Lung (tissue), 11 donors: ENCODE measurements at regions not wholly inside any gene's neighbourhood (a gene's known extent, or its start where the extent isn't known, plus 50 kb on each side); places are given as distances from the start of the nearest gene placed in this dataset.

Source experiments
- ATAC-seq: fragments of 200-7000 bp; cut with Tn5 transposase; one replicate; pipeline ENCODE4 v1.9.1; 2020; ENCODE audit warnings: moderate number of reproducible peaks; ENCODE audit not compliant: insufficient read depth, low FRiP score
- DNase-seq, 3 donors: peaks; one replicate each; pipeline ENCODE4 v3.0.0-alpha.2; 2013 to 2017
- H3K27ac ChIP-seq, 2 donors: one replicate each; pipeline ENCODE4 v1.5.1; 2013; ENCODE audit warnings: mild to moderate bottlenecking in 2 of 2, moderate library complexity in 2 of 2, control low read depth in 1 of 2, inconsistent platforms in 1 of 2, low read depth in 1 of 2, low read length in 1 of 2
- H3K27me3 ChIP-seq, 3 donors: one replicate each; pipeline ENCODE4 v1.5.1; 2013; ENCODE audit warnings: low read length in 2 of 3; ENCODE audit not compliant: control insufficient read depth in 3 of 3, insufficient read depth in 3 of 3
- H3K36me3 ChIP-seq, 4 donors: one replicate each; pipeline ENCODE4 v1.5.1; 2013; ENCODE audit warnings: low read length in 4 of 4, mild to moderate bottlenecking in 1 of 4, moderate library complexity in 1 of 4; ENCODE audit not compliant: control insufficient read depth in 4 of 4, insufficient read depth in 4 of 4
- H3K4me1 ChIP-seq, 5 donors: one replicate each; pipeline ENCODE4 v1.5.1; 2013; ENCODE audit warnings: low read length in 5 of 5, mild to moderate bottlenecking in 2 of 5, moderate library complexity in 1 of 5; ENCODE audit not compliant: control insufficient read depth in 5 of 5, insufficient read depth in 5 of 5
- H3K4me3 ChIP-seq: one replicate; pipeline ENCODE4 v1.5.1; 2013; ENCODE audit warnings: mild to moderate bottlenecking, control low read depth, moderate library complexity
- H3K9ac ChIP-seq, 2 donors: one replicate each; pipeline ENCODE4 v1.5.1; 2013; ENCODE audit warnings: low read length in 2 of 2, control low read depth in 1 of 2; ENCODE audit not compliant: insufficient read depth in 1 of 2
- H3K9me3 ChIP-seq, 4 donors: one replicate each; pipeline ENCODE4 v1.5.1; 2013; ENCODE audit warnings: low read length in 3 of 4, mild to moderate bottlenecking in 1 of 4, moderate library complexity in 1 of 4; ENCODE audit not compliant: control insufficient read depth in 4 of 4, insufficient read depth in 3 of 4
- WGBS, 2 donors: extraction: QIAGEN DNeasy Blood & Tissue Kit; methylation state at CpG; one replicate each; pipeline ENCODE4 v1.1.7; 2013; 5-methylcytosine and 5-hydroxymethylcytosine counted together
- TF ChIP-seq, protein P1 (sequence below): IDR thresholded peaks from 2 replicates; pipeline ENCODE4 v1.5.1; 2012; ENCODE audit warnings: mild to moderate bottlenecking; ENCODE audit errors: control extremely low read depth, extremely low read depth
- donor health status: control.
- donor health status: control.
- donor health status: Bipolar disorder and iron deficiency.
- donor health status: healthy.
- donor health status: DM: yes; HTN: yes; CAD: no.

GRCh38 chr1:87935130-87935529, 606.5 kb downstream of the LMO4 start:
- peaks cover 0 to 26% (median under 1%) of the 10 kb centered on the region in 5 donors for H3K4me1 ChIP-seq
- 82 to 86% methylated on average over 2 of the region's 2 CpGs for WGBS, 2 donors
- H3K36me3 ChIP-seq = no peaks in the 10 kb centered on the region
- peaks cover 0 to 4% (median 2%) of the 10 kb centered on the region in 4 donors for H3K9me3 ChIP-seq
- no peak overlapping the region for H3K27ac ChIP-seq
- ATAC-seq (no peak), DNase-seq (no peak)
- no peak overlapping the region for H3K9ac ChIP-seq
- H3K4me3 ChIP-seq = no peak overlapping the region
- TF ChIP-seq, protein P1, sequence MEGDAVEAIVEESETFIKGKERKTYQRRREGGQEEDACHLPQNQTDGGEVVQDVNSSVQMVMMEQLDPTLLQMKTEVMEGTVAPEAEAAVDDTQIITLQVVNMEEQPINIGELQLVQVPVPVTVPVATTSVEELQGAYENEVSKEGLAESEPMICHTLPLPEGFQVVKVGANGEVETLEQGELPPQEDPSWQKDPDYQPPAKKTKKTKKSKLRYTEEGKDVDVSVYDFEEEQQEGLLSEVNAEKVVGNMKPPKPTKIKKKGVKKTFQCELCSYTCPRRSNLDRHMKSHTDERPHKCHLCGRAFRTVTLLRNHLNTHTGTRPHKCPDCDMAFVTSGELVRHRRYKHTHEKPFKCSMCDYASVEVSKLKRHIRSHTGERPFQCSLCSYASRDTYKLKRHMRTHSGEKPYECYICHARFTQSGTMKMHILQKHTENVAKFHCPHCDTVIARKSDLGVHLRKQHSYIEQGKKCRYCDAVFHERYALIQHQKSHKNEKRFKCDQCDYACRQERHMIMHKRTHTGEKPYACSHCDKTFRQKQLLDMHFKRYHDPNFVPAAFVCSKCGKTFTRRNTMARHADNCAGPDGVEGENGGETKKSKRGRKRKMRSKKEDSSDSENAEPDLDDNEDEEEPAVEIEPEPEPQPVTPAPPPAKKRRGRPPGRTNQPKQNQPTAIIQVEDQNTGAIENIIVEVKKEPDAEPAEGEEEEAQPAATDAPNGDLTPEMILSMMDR = no peak
- H3K27me3 ChIP-seq = no peaks in the 10 kb centered on the region

GRCh38 chr1:87937831-87938395, 609.2 kb downstream of the LMO4 start:
- no peak for ATAC-seq
- H3K4me1 ChIP-seq = peaks cover 0 to 44% (median 10%) of the 10 kb centered on the region in 5 donors
- no peaks in the 10 kb centered on the region for H3K36me3 ChIP-seq
- 77 to 80% methylated on average over 3 of the region's 3 CpGs for WGBS, 2 donors
- peak in 2 of 3 donors; percentile 65 to 71 for DNase-seq
- TF ChIP-seq, protein P1 = no peak
- H3K27ac ChIP-seq = no peak overlapping the region
- H3K27me3 ChIP-seq = no peaks in the 10 kb centered on the region
- no peak overlapping the region for H3K9ac ChIP-seq
- no peaks in the 10 kb centered on the region for H3K9me3 ChIP-seq
- no peak overlapping the region for H3K4me3 ChIP-seq

DNA sequence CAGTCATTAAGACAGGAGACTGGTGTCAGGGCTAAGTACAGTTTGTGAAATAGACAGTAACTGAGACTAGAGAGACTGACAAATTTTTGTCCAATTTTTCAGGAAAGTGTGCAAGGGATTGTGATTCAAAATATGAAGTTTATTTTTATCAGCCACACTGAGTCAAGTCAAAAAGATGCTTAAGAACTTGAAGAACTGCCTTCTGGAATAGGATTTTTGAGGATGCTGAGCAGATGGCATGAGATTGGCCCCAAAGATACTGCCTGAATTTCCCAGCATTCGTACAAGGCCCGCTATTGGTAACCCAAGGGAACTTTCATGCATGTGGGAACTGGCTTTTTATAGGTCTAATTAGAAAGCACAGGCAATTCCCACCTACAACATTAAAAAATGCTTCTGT, 610.0 kb downstream of the LMO4 start:
- H3K27ac ChIP-seq = no peak overlapping the region
- no peaks in the 10 kb centered on the region for H3K9me3 ChIP-seq
- ATAC-seq = no peak
- WGBS, 2 donors = 92 to 93% methylated on average over 2 of the region's 2 CpGs
- H3K27me3 ChIP-seq = no peaks in the 10 kb centered on the region
- peaks cover 0 to 44% (median 10%) of the 10 kb centered on the region in 5 donors for H3K4me1 ChIP-seq
- TF ChIP-seq, protein P1 = no peak
- no peak overlapping the region for H3K4me3 ChIP-seq
- no peaks in the 10 kb centered on the region for H3K36me3 ChIP-seq
- H3K9ac ChIP-seq = no peak overlapping the region
- DNase-seq = no peak

- ATAC-seq (no peak), DNase-seq (peak in 2 of 3 donors; percentile 38 to 39)
- H3K36me3 ChIP-seq = no peaks in the 10 kb centered on the region
- H3K27me3 ChIP-seq = no peaks in the 10 kb centered on the region
- TF ChIP-seq, protein P1 = no peak
- WGBS, 2 donors = 65 to 82% methylated on average over 2 of the region's 2 CpGs
- no peak overlapping the region for H3K9ac ChIP-seq
- no peaks in the 10 kb centered on the region for H3K9me3 ChIP-seq
- no peak overlapping the region for H3K4me3 ChIP-seq
- peaks cover 0 to 44% (median 10%) of the 10 kb centered on the region in 5 donors for H3K4me1 ChIP-seq
- no peak overlapping the region for H3K27ac ChIP-seq
These were observed 610.8 kb downstream of the LMO4 start for GRCh38 chr1:87939444-87939843.
